GM12878 (cell line): ENCODE measurements at regions not wholly inside any gene's neighbourhood (a gene's known extent, or its start where the extent isn't known, plus 50 kb on each side); places are given as distances from the start of the nearest gene placed in this dataset.

Experiments used
- ATAC-seq: fragments of 200-7000 bp; cut with Tn5 transposase; 3 replicates; pipeline ENCODE4 v1.9.1; 2020; ENCODE audit warnings: mild to moderate bottlenecking, moderate library complexity
- BruUV-seq: library from RNA; stranded (reverse); fragments of 400-500 nt; replicated peaks from 2 replicates; lab custom pipeline; 2021; lab: Mats Ljungman, UMichigan
- CTCF ChIA-PET: fragments of 300-600 bp; sonication (Branson Sonifier 250); formaldehyde crosslinking; extraction: SDS; loops from one replicate; lab custom pipeline; 2021; ENCODE audit warnings: inconsistent platforms; lab: Yijun Ruan, JAX
- POLR2A ChIA-PET: fragments of 350-600 bp; formaldehyde crosslinking; extraction: SDS; loops from one replicate; lab custom pipeline; 2021; ENCODE audit warnings: inconsistent platforms; lab: Charles Lee
- RAD21 ChIA-PET: fragments of 300-600 bp; sonication (Branson Sonifier 250); formaldehyde crosslinking; loops from one replicate; lab custom pipeline; 2023; ENCODE audit warnings: antibody characterized with exemption; ENCODE audit not compliant: unreplicated experiment; lab: Charles Lee
- SMC1A ChIA-PET: fragments of 300-600 bp; sonication (Branson Sonifier 250); formaldehyde crosslinking; loops from one replicate; lab custom pipeline; 2023; ENCODE audit not compliant: unreplicated experiment, uncharacterized antibody; lab: Charles Lee
- DNase-seq: peaks from one replicate; pipeline ENCODE4 v3.0.0-alpha.2; 2011; ENCODE audit warnings: low read depth, low spot score
- FAIRE-seq: peaks from 3 replicates; lab custom pipeline; 2011; peaks lifted over from hg19 to GRCh38; lab: Jason Lieb, UNC
- H2AFZ ChIP-seq: 2 replicates; pipeline ENCODE4 v1.6.0; 2011; ENCODE audit warnings: low read depth, low read length, control low read depth; ENCODE audit not compliant: control insufficient read depth
- H3K27ac ChIP-seq: 2 replicates; pipeline ENCODE4 v1.5.1; 2011; ENCODE audit warnings: control low read depth; ENCODE audit not compliant: control insufficient read depth, insufficient read depth
- H3K27me3 ChIP-seq, 2 experiments: replicated peaks in 1 of 2; 2 replicates each; pipeline versions ENCODE4 v1.6.0 to v1.6.1; 2011; ENCODE audit warnings: low read length in 1 of 2; ENCODE audit not compliant: control insufficient read depth in 2 of 2, insufficient read depth in 2 of 2
- H3K36me3 ChIP-seq, 2 experiments: 2 replicates each; pipeline ENCODE4 v1.5.1; 2011; ENCODE audit warnings: low read length in 1 of 2; ENCODE audit not compliant: control insufficient read depth in 2 of 2, insufficient read depth in 2 of 2
- H3K4me1 ChIP-seq: 2 replicates; pipeline ENCODE4 v1.6.1; 2011; ENCODE audit warnings: mild to moderate bottlenecking, low read length, moderate library complexity, mixed read lengths; ENCODE audit not compliant: control insufficient read depth, insufficient read depth
- H3K4me2 ChIP-seq: 2 replicates; pipeline ENCODE4 v1.6.0; 2011; ENCODE audit warnings: control low read depth; ENCODE audit not compliant: control insufficient read depth, insufficient read depth
- H3K4me3 ChIP-seq: fragments of 200-600 bp; sonication (generic); 2 replicates; pipeline ENCODE4 v1.5.1; 2016
- H3K79me2 ChIP-seq: 2 replicates; pipeline ENCODE4 v1.6.0; 2011; ENCODE audit warnings: low read length; ENCODE audit not compliant: control insufficient read depth, insufficient read depth
- H3K9ac ChIP-seq: 2 replicates; pipeline ENCODE4 v1.8.0; 2011; ENCODE audit warnings: low read length, control low read depth, mixed read lengths; ENCODE audit not compliant: control insufficient read depth, insufficient read depth
- H3K9me3 ChIP-seq: replicated peaks from 3 replicates; pipeline ENCODE4 v1.5.1; 2011; ENCODE audit warnings: mild to moderate bottlenecking, low read length; ENCODE audit not compliant: control insufficient read depth, insufficient read depth
- H4K20me1 ChIP-seq: 2 replicates; pipeline ENCODE4 v1.6.0; 2011; ENCODE audit not compliant: control insufficient read depth, insufficient read depth
- ATF2 ChIP-seq: IDR thresholded peaks from 2 replicates; pipeline ENCODE4 v1.6.1; 2012; ENCODE audit warnings: low read length, inconsistent platforms
- BHLHE40 ChIP-seq, 2 experiments: fragments of 450-650 bp in 1 of 2; IDR thresholded peaks; 2 replicates each; pipeline ENCODE4 v1.6.1; 2011 to 2017; ENCODE audit warnings: low read depth in 2 of 2, borderline replicate concordance in 1 of 2, improper control_type of control experiment in 1 of 2, low read length in 1 of 2, mild to moderate bottlenecking in 1 of 2
- CHD4 ChIP-seq: fragments of 200-600 bp; sonication (generic); IDR thresholded peaks from 2 replicates; pipeline ENCODE4 v1.6.1; 2016; ENCODE audit warnings: mild to moderate bottlenecking
- EED ChIP-seq: sonication (generic); IDR thresholded peaks from 2 replicates; pipeline ENCODE4 v1.6.1; 2016; ENCODE audit warnings: antibody characterized with exemption, low read depth
- ELK1 ChIP-seq: IDR thresholded peaks from 2 replicates; pipeline ENCODE4 v1.6.1; 2012; ENCODE audit warnings: low read depth, low read length, improper control_type of control experiment
- JUND ChIP-seq: IDR thresholded peaks from 2 replicates; pipeline ENCODE4 v1.6.1; 2012; ENCODE audit warnings: low read depth, mild to moderate bottlenecking, low read length, improper control_type of control experiment, moderate library complexity
- MLLT1 ChIP-seq: fragments of 450-650 bp; IDR thresholded peaks from 2 replicates; pipeline ENCODE4 v1.6.1; 2016; ENCODE audit warnings: mild to moderate bottlenecking
- MYC ChIP-seq: IDR thresholded peaks from 2 replicates; pipeline ENCODE4 v1.6.1; 2011; ENCODE audit warnings: mild to moderate bottlenecking, low read length, moderate library complexity, inconsistent platforms; ENCODE audit not compliant: insufficient read depth, insufficient replicate concordance, insufficient read length, severe bottlenecking
- NFXL1 ChIP-seq: fragments of 450-650 bp; IDR thresholded peaks from 2 replicates; pipeline ENCODE4 v1.6.1; 2017; ENCODE audit warnings: antibody characterized with exemption, mild to moderate bottlenecking, borderline replicate concordance
- NKRF ChIP-seq: fragments of 450-650 bp; conservative IDR thresholded peaks from 2 replicates; pipeline ENCODE4 v1.6.1; 2017; ENCODE audit warnings: mild to moderate bottlenecking, moderate library complexity
- NR2C1 ChIP-seq: fragments of 450-650 bp; IDR thresholded peaks from 2 replicates; pipeline ENCODE4 v1.6.1; 2017; ENCODE audit warnings: antibody characterized with exemption, mild to moderate bottlenecking, moderate library complexity
- SREBF1 ChIP-seq: IDR thresholded peaks from 2 replicates; pipeline ENCODE4 v1.6.1; 2012; ENCODE audit warnings: mild to moderate bottlenecking, low read length
- WRNIP1 ChIP-seq: IDR thresholded peaks from 2 replicates; pipeline ENCODE4 v1.6.1; 2011; ENCODE audit warnings: low read depth, low read length, improper control_type of control experiment, borderline replicate concordance
- ZBTB11 ChIP-seq: fragments of 450-650 bp; formaldehyde crosslinking; IDR thresholded peaks from 2 replicates; pipeline ENCODE4 v1.5.0; 2022; ENCODE audit warnings: mild to moderate bottlenecking, missing genetic modification characterization
- WGBS: methylation state at CpG from one replicate; pipeline ENCODE4 v1.1.6; 2016; ENCODE audit warnings: low lambda C conversion rate; ENCODE audit not compliant: insufficient replicate concordance, insufficient coverage; ENCODE audit errors: missing lambda C conversion rate; 5-methylcytosine and 5-hydroxymethylcytosine counted together
- in situ Hi-C: fragments of 300-500 bp; cut with MboI; formaldehyde crosslinking; loops from 9 replicates; pipeline ENCODE4 v1.14.3; 2018; ENCODE audit warnings: mixed read lengths
- intact Hi-C: fragments of 100-400 bp; cut with micrococcal nuclease; formaldehyde crosslinking; loops from one replicate; pipeline ENCODE4 v1.14.2; 2022; ENCODE audit not compliant: unreplicated experiment

GRCh38 chr14:96702831-96703230 lies 94.4 kb upstream of the VRK1 start:
- no peak for TF ChIP-seq MLLT1
- no peak for TF ChIP-seq ZBTB11 (CRISPR knock-in tag)
- no peak for TF ChIP-seq SREBF1
- TF ChIP-seq NFXL1, result no peak
- no peak for TF ChIP-seq ELK1
- TF ChIP-seq MYC, result no peak
- TF ChIP-seq CHD4, result no peak
- TF ChIP-seq EED, result no peak
- no peak for TF ChIP-seq BHLHE40 (IDR thresholded peaks at IDR 0.05; ENCODE audit: borderline replicate concordance in 1 of 2, low read depth in 2 of 2, low read length in 1 of 2)
- no peak for TF ChIP-seq WRNIP1
- no peak for TF ChIP-seq JUND
- no peak for TF ChIP-seq ATF2
- no peak for TF ChIP-seq NKRF
- no peak for TF ChIP-seq NR2C1
- CTCF ChIA-PET, result interaction anchor here (0.7 kb wide), 1 partner anchor 38 kb away, joined by 3 read pairs; no protein-coding TSS in a partner anchor
- no peaks in the 10 kb centered on the region for H3K79me2 ChIP-seq
- H3K4me2 ChIP-seq, result no peak overlapping the region
- no peaks in the 10 kb centered on the region for H3K27me3 ChIP-seq
- intact Hi-C loops (no loop called here), in situ Hi-C loops (no loop called here)
- H3K9me3 ChIP-seq, result no peaks in the 10 kb centered on the region
- no peak overlapping the region for H3K4me3 ChIP-seq
- H3K4me1 ChIP-seq, result peaks cover 15% of the 10 kb centered on the region
- RAD21 ChIA-PET, result no interaction called here
- H2AFZ ChIP-seq, result no peak overlapping the region
- 31% methylated on average over 6 of the region's 6 CpGs for WGBS
- no TSS peak for BruUV-seq
- FAIRE-seq, result no peak
- no peak overlapping the region for H3K9ac ChIP-seq
- ATAC-seq, result no peak
- H3K36me3 ChIP-seq, result no peaks in the 10 kb centered on the region
- no peaks in the 10 kb centered on the region for H4K20me1 ChIP-seq
- SMC1A ChIA-PET, result no interaction called here
- H3K27ac ChIP-seq, result no peak overlapping the region
- no peak for DNase-seq
- POLR2A ChIA-PET, result no interaction called here
